HAP-1 (cell line): ENCODE measurements at regions not wholly inside any gene's neighbourhood (a gene's known extent, or its start where the extent isn't known, plus 50 kb on each side); places are given as distances from the start of the nearest gene placed in this dataset.
A peak's percentile ranks its signal among the peaks of the same experiment; 100 is the strongest.

Experiments
- DNase-seq, 2 experiments: peaks; one replicate each; pipeline ENCODE4 v3.0.0-alpha.2; 2016 to 2020; ENCODE audit warnings: low spot score in 2 of 2
- H3K27me3 ChIP-seq: fragments of 250-450 bp; sonication (Bioruptor Pico); 2 replicates; pipeline ENCODE4 v1.5.1; 2020; ENCODE audit warnings: low read depth, mild to moderate bottlenecking, moderate library complexity
- H3K36me3 ChIP-seq: fragments of 250-450 bp; sonication (Bioruptor Pico); replicated peaks from 2 replicates; pipeline ENCODE4 v1.5.1; 2020; ENCODE audit warnings: mild to moderate bottlenecking
- H3K4me1 ChIP-seq: fragments of 250-450 bp; sonication (Bioruptor Pico); 2 replicates; pipeline ENCODE4 v1.5.1; 2020; ENCODE audit warnings: mild to moderate bottlenecking
- H3K4me3 ChIP-seq: fragments of 250-450 bp; sonication (Bioruptor Pico); 2 replicates; pipeline ENCODE4 v1.5.1; 2020; ENCODE audit warnings: mild to moderate bottlenecking, moderate library complexity
- H3K9me3 ChIP-seq: fragments of 250-450 bp; sonication (Bioruptor Pico); 2 replicates; pipeline ENCODE4 v1.5.1; 2020; ENCODE audit warnings: mild to moderate bottlenecking, moderate library complexity
- in situ Hi-C: fragments of 300-500 bp; cut with MboI; formaldehyde crosslinking; loops from 3 replicates; pipeline ENCODE4 v1.14.3; 2020; ENCODE audit warnings: low sequenced_read_pairs, inconsistent platforms, mixed read lengths

GRCh38 chr4:162715401-162715800, 451.3 kb downstream of the NAF1 start:
- Histone ChIP-seq H3K4me1 (no peaks in the 10 kb centered on the region), H3K4me3 (no peak overlapping the region), H3K27me3 (no peaks in the 10 kb centered on the region), H3K9me3 (no peaks in the 10 kb centered on the region), H3K36me3 (no peaks in the 10 kb centered on the region)
- in situ Hi-C loops: no loop called here
- no peak for DNase-seq

DNA sequence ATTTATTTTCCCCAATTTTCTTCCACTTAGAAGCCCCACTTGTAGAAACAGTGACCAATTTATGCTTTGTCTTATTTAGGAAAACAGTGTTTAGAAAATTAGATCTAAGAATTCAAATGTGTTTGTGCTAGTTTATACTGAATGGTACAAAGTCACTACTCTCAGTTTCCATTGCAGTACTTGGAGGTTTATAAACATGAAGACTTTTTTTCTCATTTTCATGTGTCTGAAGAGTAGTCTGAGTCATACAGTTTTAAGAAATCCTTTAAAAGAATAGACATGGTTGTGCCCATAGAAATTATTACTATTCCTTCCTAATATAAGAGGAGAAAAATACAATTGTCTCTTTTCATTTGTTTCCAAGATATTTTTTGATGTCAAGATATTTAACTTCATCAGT, 458.7 kb downstream of the NAF1 start:
- no peaks in the 10 kb centered on the region for H3K36me3 ChIP-seq
- H3K9me3 ChIP-seq: no peaks in the 10 kb centered on the region
- in situ Hi-C loops: no loop called here
- H3K4me1 ChIP-seq: no peaks in the 10 kb centered on the region
- H3K27me3 ChIP-seq: no peaks in the 10 kb centered on the region
- no peak overlapping the region for H3K4me3 ChIP-seq
- DNase-seq: no peak

- in situ Hi-C loops: no loop called here
- H3K9me3 ChIP-seq: no peaks in the 10 kb centered on the region
These were observed 460.1 kb downstream of the NAF1 start for GRCh38 chr4:162706632-162707031.

GRCh38 chr4:162706051-162706450, 460.6 kb downstream of the NAF1 start:
- H3K27me3 ChIP-seq: no peaks in the 10 kb centered on the region
- in situ Hi-C loops: no loop called here
- DNase-seq: no peak
- H3K4me3 ChIP-seq: no peak overlapping the region
- no peaks in the 10 kb centered on the region for H3K36me3 ChIP-seq
- no peaks in the 10 kb centered on the region for H3K9me3 ChIP-seq
- H3K4me1 ChIP-seq: peaks cover 9% of the 10 kb centered on the region

More at GRCh38 chr4:162706632-162707031, 460.1 kb downstream of the NAF1 start:
- Histone ChIP-seq H3K4me3 (no peak overlapping the region), H3K27me3 (no peaks in the 10 kb centered on the region), H3K4me1 (peaks cover 9% of the 10 kb centered on the region), H3K36me3 (no peaks in the 10 kb centered on the region)
- no peak for DNase-seq

DNA sequence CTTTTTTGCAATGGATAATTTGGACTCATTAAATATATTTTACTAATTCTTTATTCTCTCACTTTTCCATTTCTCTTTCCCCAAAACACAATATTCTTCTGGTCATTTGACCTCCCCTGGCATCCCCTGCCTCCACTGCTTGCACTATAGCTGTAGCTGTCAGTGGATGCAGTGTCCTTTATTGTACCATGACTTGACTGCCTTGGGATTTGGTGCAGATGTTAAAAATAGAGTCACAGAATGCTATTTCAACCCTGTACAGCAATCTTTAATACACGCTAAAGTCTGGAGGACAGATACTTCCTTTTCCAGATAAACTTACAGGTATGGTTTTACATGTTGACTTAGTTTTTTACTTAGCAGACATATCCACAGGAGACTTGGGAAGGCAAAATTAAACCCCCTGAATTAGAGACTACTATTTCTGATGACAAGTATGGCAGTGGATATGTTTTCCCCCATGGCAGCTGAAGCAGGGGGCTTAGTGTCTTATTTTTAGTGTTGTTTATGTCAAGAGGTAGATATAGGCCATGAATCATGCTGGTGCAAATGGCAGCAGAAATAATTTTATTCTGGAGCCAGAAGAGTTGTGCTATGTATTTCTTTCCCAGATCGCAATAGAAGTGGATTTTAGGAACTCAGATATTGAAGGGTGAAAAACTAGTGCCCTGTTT, 461.4 kb downstream of the NAF1 start:
- no peaks in the 10 kb centered on the region for H3K36me3 ChIP-seq
- DNase-seq: no peak
- H3K4me1 ChIP-seq: peaks cover 9% of the 10 kb centered on the region
- H3K27me3 ChIP-seq: no peaks in the 10 kb centered on the region
- in situ Hi-C loops: no loop called here
- H3K4me3 ChIP-seq: no peak overlapping the region
- no peaks in the 10 kb centered on the region for H3K9me3 ChIP-seq

- H3K27me3 ChIP-seq: no peaks in the 10 kb centered on the region
- H3K4me3 ChIP-seq: no peak overlapping the region
- H3K4me1 ChIP-seq: peaks cover 9% of the 10 kb centered on the region
- in situ Hi-C loops: no loop called here
- no peak for DNase-seq
- H3K36me3 ChIP-seq: no peaks in the 10 kb centered on the region
- H3K9me3 ChIP-seq: no peaks in the 10 kb centered on the region
These were observed 465.8 kb downstream of the NAF1 start for GRCh38 chr4:162700815-162701361.

GRCh38 chr4:162700358-162700757, 466.3 kb downstream of the NAF1 start:
- H3K27me3 ChIP-seq: no peaks in the 10 kb centered on the region
- H3K9me3 ChIP-seq: no peaks in the 10 kb centered on the region
- in situ Hi-C loops: no loop called here
- peaks cover 9% of the 10 kb centered on the region for H3K4me1 ChIP-seq
- no peaks in the 10 kb centered on the region for H3K36me3 ChIP-seq
- no peak for DNase-seq
- no peak overlapping the region for H3K4me3 ChIP-seq

- peaks cover 9% of the 10 kb centered on the region for H3K4me1 ChIP-seq
- no peak overlapping the region for H3K4me3 ChIP-seq
- H3K36me3 ChIP-seq: no peaks in the 10 kb centered on the region
- H3K27me3 ChIP-seq: no peaks in the 10 kb centered on the region
- in situ Hi-C loops: no loop called here
- no peak for DNase-seq
- H3K9me3 ChIP-seq: no peaks in the 10 kb centered on the region
These were observed 467.1 kb downstream of the NAF1 start for GRCh38 chr4:162699629-162700028.

DNA sequence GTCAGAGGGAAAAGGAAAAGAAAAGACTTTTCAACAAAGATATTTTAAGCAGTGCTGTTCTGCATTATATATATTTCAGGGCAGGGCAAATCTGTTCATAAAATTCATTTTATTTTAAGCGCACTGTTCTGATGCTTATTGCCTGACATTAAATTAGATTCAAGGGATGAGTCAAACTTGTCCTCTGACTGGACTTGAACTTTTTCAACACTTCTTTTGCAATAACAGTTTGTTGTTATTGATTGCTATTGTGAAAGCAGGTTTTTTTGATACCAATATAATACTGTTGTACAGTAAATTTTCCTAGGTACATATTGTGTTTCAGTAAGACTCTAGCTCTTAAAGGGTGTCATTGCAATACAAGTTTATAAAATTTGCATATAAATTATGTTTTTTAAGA, 481.3 kb downstream of the NAF1 start:
- no peaks in the 10 kb centered on the region for H3K9me3 ChIP-seq
- DNase-seq: no peak
- H3K27me3 ChIP-seq: no peaks in the 10 kb centered on the region
- no peaks in the 10 kb centered on the region for H3K4me1 ChIP-seq
- no peak overlapping the region for H3K4me3 ChIP-seq
- no peaks in the 10 kb centered on the region for H3K36me3 ChIP-seq
- in situ Hi-C loops: no loop called here

GRCh38 chr4:162684998-162685397, 481.7 kb downstream of the NAF1 start:
- no peak overlapping the region for H3K4me3 ChIP-seq
- DNase-seq: peak in 1 of 2 experiments; percentile 8
- H3K9me3 ChIP-seq: no peaks in the 10 kb centered on the region
- no peaks in the 10 kb centered on the region for H3K27me3 ChIP-seq
- in situ Hi-C loops: no loop called here
- H3K36me3 ChIP-seq: no peaks in the 10 kb centered on the region
- H3K4me1 ChIP-seq: no peaks in the 10 kb centered on the region

- Histone ChIP-seq H3K9me3 (no peaks in the 10 kb centered on the region), H3K4me1 (no peaks in the 10 kb centered on the region), H3K36me3 (no peaks in the 10 kb centered on the region), H3K27me3 (no peaks in the 10 kb centered on the region), H3K4me3 (no peak overlapping the region)
- in situ Hi-C loops: no loop called here
- DNase-seq: no peak
These were observed 482.4 kb downstream of the NAF1 start for GRCh38 chr4:162684371-162684700.

GRCh38 chr4:162683659-162684370, 482.9 kb downstream of the NAF1 start:
- Histone ChIP-seq H3K4me3 (no peak overlapping the region), H3K9me3 (no peaks in the 10 kb centered on the region), H3K27me3 (no peaks in the 10 kb centered on the region), H3K4me1 (no peaks in the 10 kb centered on the region), H3K36me3 (no peaks in the 10 kb centered on the region)
- DNase-seq: no peak
- in situ Hi-C loops: no loop called here

DNA sequence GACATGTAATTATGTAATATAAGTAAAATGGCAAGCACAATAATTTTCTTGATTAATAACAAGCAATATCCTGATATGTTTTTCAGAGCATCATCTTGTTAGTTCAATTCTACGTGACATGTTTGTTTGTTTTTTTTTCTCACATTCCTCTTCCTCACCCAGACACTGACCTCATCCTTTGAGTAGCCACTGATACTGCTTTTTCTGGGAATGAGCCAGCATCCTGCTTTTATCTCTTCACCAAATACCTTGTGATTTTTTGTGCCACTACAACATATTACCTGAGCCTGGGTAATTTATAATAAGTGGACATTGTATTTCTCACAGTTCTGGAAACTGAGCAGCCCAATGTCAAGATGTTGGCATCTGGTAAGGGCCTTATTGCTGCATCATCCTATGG, 484.0 kb downstream of the NAF1 start:
- no peaks in the 10 kb centered on the region for H3K4me1 ChIP-seq
- no peak for DNase-seq
- H3K4me3 ChIP-seq: no peak overlapping the region
- H3K9me3 ChIP-seq: no peaks in the 10 kb centered on the region
- no peaks in the 10 kb centered on the region for H3K27me3 ChIP-seq
- H3K36me3 ChIP-seq: no peaks in the 10 kb centered on the region
- in situ Hi-C loops: no loop called here

- H3K4me1 ChIP-seq: no peaks in the 10 kb centered on the region
- H3K27me3 ChIP-seq: no peaks in the 10 kb centered on the region
- no peaks in the 10 kb centered on the region for H3K36me3 ChIP-seq
- H3K9me3 ChIP-seq: no peaks in the 10 kb centered on the region
- no peak for DNase-seq
- no peak overlapping the region for H3K4me3 ChIP-seq
- in situ Hi-C loops: no loop called here
These were observed 485.5 kb downstream of the NAF1 start for GRCh38 chr4:162681212-162681611.
